DND-41 (cell line): ENCODE measurements at regions not wholly inside any gene's neighbourhood (a gene's known extent, or its start where the extent isn't known, plus 50 kb on each side); places are given as distances from the start of the nearest gene placed in this dataset.

Experiments used
- EZH2 ChIP-seq: IDR thresholded peaks from 3 replicates; pipeline ENCODE4 v1.6.1; 2012; ENCODE audit warnings: borderline replicate concordance, low read depth, mild to moderate bottlenecking, moderate library complexity, low read length, inconsistent platforms; ENCODE audit not compliant: severe bottlenecking
- TF ChIP-seq, protein P1 (sequence below): IDR thresholded peaks from 2 replicates; pipeline ENCODE4 v1.5.1; 2012; ENCODE audit warnings: borderline replicate concordance, low read length, moderate library complexity, mild to moderate bottlenecking; ENCODE audit not compliant: poor library complexity, severe bottlenecking; ENCODE audit errors: extremely low read depth

DNA sequence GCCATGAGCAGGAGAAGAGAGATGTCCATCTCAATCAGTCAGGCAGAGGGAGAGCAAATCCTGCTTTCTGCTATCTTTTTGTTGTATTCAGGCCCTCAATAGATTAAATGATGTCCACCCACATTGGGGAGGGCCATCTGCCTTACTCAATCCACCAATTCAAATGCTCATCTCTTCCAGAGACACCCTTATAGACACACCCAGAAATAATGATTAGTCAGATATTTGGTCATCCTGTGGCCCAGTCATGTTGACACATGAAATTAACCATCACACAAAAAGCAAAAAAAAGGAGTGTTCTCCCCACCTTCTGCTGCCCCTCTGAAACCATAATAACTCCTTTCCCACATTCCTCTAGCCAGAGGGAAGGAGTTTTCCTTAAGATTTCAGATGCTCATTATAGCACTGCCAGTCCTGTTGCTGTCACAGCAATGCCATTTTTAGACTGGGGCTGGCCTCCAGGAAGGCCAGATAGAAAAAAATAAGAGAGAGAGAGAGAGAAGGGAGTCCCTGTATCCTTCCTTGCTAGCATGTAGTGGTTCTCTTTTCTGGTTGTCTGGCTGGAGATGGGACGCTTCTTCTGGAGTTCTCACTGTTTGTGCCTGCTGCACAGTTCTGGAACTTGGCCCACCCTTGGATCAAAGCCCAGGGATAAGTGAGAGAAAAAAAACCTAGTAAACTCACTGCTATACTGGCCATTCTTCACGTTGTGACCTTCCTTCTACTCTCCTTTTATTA lies 177.7 kb downstream of the RBM46 start:
- TF ChIP-seq, protein P1, sequence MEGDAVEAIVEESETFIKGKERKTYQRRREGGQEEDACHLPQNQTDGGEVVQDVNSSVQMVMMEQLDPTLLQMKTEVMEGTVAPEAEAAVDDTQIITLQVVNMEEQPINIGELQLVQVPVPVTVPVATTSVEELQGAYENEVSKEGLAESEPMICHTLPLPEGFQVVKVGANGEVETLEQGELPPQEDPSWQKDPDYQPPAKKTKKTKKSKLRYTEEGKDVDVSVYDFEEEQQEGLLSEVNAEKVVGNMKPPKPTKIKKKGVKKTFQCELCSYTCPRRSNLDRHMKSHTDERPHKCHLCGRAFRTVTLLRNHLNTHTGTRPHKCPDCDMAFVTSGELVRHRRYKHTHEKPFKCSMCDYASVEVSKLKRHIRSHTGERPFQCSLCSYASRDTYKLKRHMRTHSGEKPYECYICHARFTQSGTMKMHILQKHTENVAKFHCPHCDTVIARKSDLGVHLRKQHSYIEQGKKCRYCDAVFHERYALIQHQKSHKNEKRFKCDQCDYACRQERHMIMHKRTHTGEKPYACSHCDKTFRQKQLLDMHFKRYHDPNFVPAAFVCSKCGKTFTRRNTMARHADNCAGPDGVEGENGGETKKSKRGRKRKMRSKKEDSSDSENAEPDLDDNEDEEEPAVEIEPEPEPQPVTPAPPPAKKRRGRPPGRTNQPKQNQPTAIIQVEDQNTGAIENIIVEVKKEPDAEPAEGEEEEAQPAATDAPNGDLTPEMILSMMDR = no peak
- no peak for TF ChIP-seq EZH2
